HepG2 (cell line): ENCODE measurements at regions not wholly inside any gene's neighbourhood (a gene's known extent, or its start where the extent isn't known, plus 50 kb on each side); places are given as distances from the start of the nearest gene placed in this dataset.
A peak's percentile ranks its signal among the peaks of the same experiment; 100 is the strongest.

Experiments used
- ATAC-seq: fragments of 200-7000 bp; cut with Tn5 transposase; 3 replicates; pipeline ENCODE4 v1.9.1; 2020; ENCODE audit warnings: mild to moderate bottlenecking, moderate library complexity
- BruUV-seq: library from RNA; stranded (reverse); fragments of 400-500 nt; replicated peaks from 2 replicates; lab custom pipeline; 2021; lab: Mats Ljungman, UMichigan
- CTCF ChIA-PET: fragments of 300-600 bp; formaldehyde crosslinking; extraction: SDS; loops from one replicate; lab custom pipeline; 2021; ENCODE audit warnings: low total read pairs, inconsistent platforms, low intra/inter-chr PET ratio; lab: Yijun Ruan, JAX
- POLR2A ChIA-PET: fragments of 350-600 bp; sonication (Branson Sonifier 250); formaldehyde crosslinking; loops from one replicate; lab custom pipeline; 2020; ENCODE audit warnings: antibody characterized with exemption, inconsistent platforms; lab: Yijun Ruan, JAX
- DNase-seq: peaks from one replicate; pipeline ENCODE4 v3.0.0-alpha.2; 2015; ENCODE audit warnings: low spot score
- FAIRE-seq: peaks from 3 replicates; lab custom pipeline; 2011; peaks lifted over from hg19 to GRCh38; lab: Jason Lieb, UNC
- H2AFZ ChIP-seq: one replicate; pipeline ENCODE4 v1.6.1; 2011; ENCODE audit warnings: low read length, inconsistent platforms
- H3K27ac ChIP-seq: fragments of 300-600 bp; 3 replicates; pipeline ENCODE4 v1.8.0; 2011; ENCODE audit warnings: mixed run types, mild to moderate bottlenecking, mixed read lengths, low read length, inconsistent platforms; ENCODE audit not compliant: insufficient read depth; ENCODE audit errors: extremely low read length
- H3K27me3 ChIP-seq, 2 experiments: fragments of 200-600 bp in 1 of 2; 2 replicates in 1 of 2; 3 replicates in 1 of 2; pipeline versions ENCODE4 v1.6.0 to v1.8.0; 2011; ENCODE audit warnings: low read length in 2 of 2, mild to moderate bottlenecking in 2 of 2, moderate library complexity in 2 of 2, inconsistent platforms in 1 of 2; ENCODE audit not compliant: insufficient read depth in 2 of 2, control insufficient read depth in 1 of 2
- H3K36me3 ChIP-seq, 2 experiments: fragments of 200-600 bp in 1 of 2; replicated peaks in 1 of 2; 2 replicates in 1 of 2; 3 replicates in 1 of 2; pipeline versions ENCODE4 v1.5.1 to v1.8.0; 2011; ENCODE audit warnings: low read length in 2 of 2, inconsistent platforms in 1 of 2; ENCODE audit not compliant: insufficient read depth in 2 of 2, control insufficient read depth in 1 of 2
- H3K4me1 ChIP-seq: 2 replicates; pipeline ENCODE4 v1.5.1; 2012; ENCODE audit warnings: low read length, inconsistent platforms; ENCODE audit not compliant: insufficient read depth
- H3K4me2 ChIP-seq: 2 replicates; pipeline ENCODE4 v1.6.0; 2011; ENCODE audit warnings: low read depth, low read length, inconsistent platforms
- H3K4me3 ChIP-seq, 3 experiments: fragments of 200-600 bp in 1 of 3; sonication (generic), shearing (Covaris generic) in 1 of 3; replicated peaks in 1 of 3; 2 replicates each; pipeline ENCODE4 v1.5.1; 2011 to 2016; ENCODE audit warnings: low read length in 3 of 3, inconsistent platforms in 2 of 3, low read depth in 2 of 3, mild to moderate bottlenecking in 2 of 3, control low read depth in 1 of 3, mixed read lengths in 1 of 3; ENCODE audit not compliant: insufficient read depth in 1 of 3
- H3K79me2 ChIP-seq: one replicate; pipeline ENCODE4 v1.6.1; 2011; ENCODE audit warnings: low read length, inconsistent platforms; ENCODE audit not compliant: insufficient read depth
- H3K9ac ChIP-seq: 2 replicates; pipeline ENCODE4 v1.6.0; 2011; ENCODE audit warnings: mild to moderate bottlenecking, low read depth, low read length, inconsistent platforms; ENCODE audit not compliant: insufficient read depth
- H3K9me3 ChIP-seq: 2 replicates; pipeline ENCODE4 v1.5.1; 2012; ENCODE audit warnings: mild to moderate bottlenecking, low read length
- H4K20me1 ChIP-seq: 2 replicates; pipeline ENCODE4 v1.6.0; 2011; ENCODE audit warnings: inconsistent platforms, mild to moderate bottlenecking, low read length, moderate library complexity; ENCODE audit not compliant: insufficient read depth
- CREB1 ChIP-seq, 2 experiments: fragments of 450-650 bp in 1 of 2; IDR thresholded peaks; 2 replicates each; pipeline ENCODE4 v1.6.1; 2016 to 2017; ENCODE audit warnings: control low read depth in 1 of 2, mild to moderate bottlenecking in 1 of 2, missing compliant biosample characterization in 1 of 2, missing genetic modification characterization in 1 of 2
- FOXK1 ChIP-seq: sonication (generic); formaldehyde crosslinking; IDR thresholded peaks from 2 replicates; pipeline ENCODE4 v1.4.0; 2020; ENCODE audit warnings: low read depth, missing genetic modification reagents, borderline replicate concordance
- HMGA1 ChIP-seq: sonication (generic); formaldehyde crosslinking; conservative IDR thresholded peaks from 2 replicates; pipeline ENCODE4 v1.4.0; 2020; ENCODE audit warnings: missing genetic modification reagents
- PCBP2 ChIP-seq: fragments of 200-400 bp; formaldehyde crosslinking; optimal IDR thresholded peaks from 2 replicates; pipeline ENCODE3; 2018; ENCODE audit warnings: low read length, low read depth; ENCODE audit not compliant: poor library complexity, severe bottlenecking
- PLRG1 ChIP-seq: fragments of 450-650 bp; conservative IDR thresholded peaks from 2 replicates; pipeline ENCODE4 v1.6.1; 2016
- RCOR2 ChIP-seq: IDR thresholded peaks from 2 replicates; pipeline ENCODE4 v1.6.1; 2016; ENCODE audit warnings: missing biosample characterization, missing genetic modification reagents
- RFX1 ChIP-seq: fragments of 450-650 bp; IDR thresholded peaks from 2 replicates; pipeline ENCODE4 v1.6.1; 2017
- SMAD1 ChIP-seq: sonication (generic); formaldehyde crosslinking; IDR thresholded peaks from 2 replicates; pipeline ENCODE4 v1.4.0; 2020; ENCODE audit warnings: missing genetic modification reagents, low read depth, mild to moderate bottlenecking, borderline replicate concordance
- TCF7L2 ChIP-seq: IDR thresholded peaks from 2 replicates; pipeline ENCODE4 v1.6.1; 2011; ENCODE audit warnings: mild to moderate bottlenecking, low read depth, low read length, moderate library complexity
- TFDP2 ChIP-seq: sonication (generic); formaldehyde crosslinking; IDR thresholded peaks from 2 replicates; pipeline ENCODE4 v1.4.0; 2020; ENCODE audit warnings: missing genetic modification reagents
- ZBTB43 ChIP-seq: sonication (generic); formaldehyde crosslinking; conservative IDR thresholded peaks from 2 replicates; pipeline ENCODE4 v1.4.0; 2020; ENCODE audit warnings: missing genetic modification reagents
- ZC3H13 ChIP-seq: sonication (generic); formaldehyde crosslinking; IDR thresholded peaks from 2 replicates; pipeline ENCODE4 v1.8.1; 2023; ENCODE audit warnings: mild to moderate bottlenecking, missing genetic modification reagents, moderate library complexity
- ZNF124 ChIP-seq: sonication (generic); formaldehyde crosslinking; IDR thresholded peaks from 2 replicates; pipeline ENCODE4 v1.4.0; 2020; ENCODE audit warnings: missing genetic modification reagents
- ZNF460 ChIP-seq: sonication (generic); formaldehyde crosslinking; IDR thresholded peaks from 2 replicates; pipeline ENCODE4 v1.5.1; 2020; ENCODE audit warnings: missing genetic modification reagents, mild to moderate bottlenecking, borderline replicate concordance
- ZNF878 ChIP-seq: sonication (generic); formaldehyde crosslinking; IDR thresholded peaks from 2 replicates; pipeline ENCODE4 v1.8.1; 2023; ENCODE audit warnings: mild to moderate bottlenecking, missing genetic modification reagents, moderate library complexity
- WGBS: methylation state at CpG from one replicate; pipeline ENCODE4 v1.1.6; 2017; ENCODE audit warnings: low lambda C conversion rate; 5-methylcytosine and 5-hydroxymethylcytosine counted together
- in situ Hi-C: cut with HindIII; loops from 2 replicates; pipeline ENCODE4 v1.10.0; 2017; ENCODE audit warnings: low pct_unique_long_range_greater_than_20kb; ENCODE audit not compliant: extremely low pct_ligation_motif_present
- intact Hi-C: fragments of 100-400 bp; cut with micrococcal nuclease; formaldehyde crosslinking; loops from one replicate; pipeline ENCODE4 v1.10.0; 2022; ENCODE audit not compliant: unreplicated experiment

- no TSS peak for BruUV-seq
- H3K27me3 ChIP-seq, result no peaks in the 10 kb centered on the region
- FAIRE-seq (no peak), ATAC-seq (no peak), DNase-seq (no peak)
- H3K4me2 ChIP-seq, result no peak overlapping the region
- in situ Hi-C loops, result no loop called here
- no peaks in the 10 kb centered on the region for H3K4me1 ChIP-seq
- no peak overlapping the region for H2AFZ ChIP-seq
- H3K9me3 ChIP-seq, result peaks cover 20% of the 10 kb centered on the region
- POLR2A ChIA-PET, result no interaction called here
- H3K79me2 ChIP-seq, result no peaks in the 10 kb centered on the region
- CTCF ChIA-PET, result no interaction called here
- no peaks in the 10 kb centered on the region for H4K20me1 ChIP-seq
- no peak for TF ChIP-seq PCBP2
- peak; percentile 99 for TF ChIP-seq ZNF124 (CRISPR knock-in tag)
- intact Hi-C loops, result no loop called here
- no peak overlapping the region for H3K9ac ChIP-seq
- no peak overlapping the region for H3K4me3 ChIP-seq
- H3K27ac ChIP-seq, result no peak overlapping the region
- no peaks in the 10 kb centered on the region for H3K36me3 ChIP-seq
These were observed 172.3 kb downstream of the LYPLAL1 start for GRCh38 chr1:219345953-219346352.

GRCh38 chr1:219342836-219343235 lies 169.2 kb downstream of the LYPLAL1 start:
- DNase-seq (no peak), ATAC-seq (no peak), FAIRE-seq (no peak)
- no peak overlapping the region for H3K4me3 ChIP-seq
- TF ChIP-seq FOXK1 (CRISPR knock-in tag), result no peak
- TF ChIP-seq HMGA1 (CRISPR knock-in tag), result no peak
- TF ChIP-seq CREB1 (IDR thresholded peaks at IDR 0.05), result no peak
- TF ChIP-seq CREB1 (CRISPR knock-in tag; IDR thresholded peaks at IDR 0.05), result no peak
- no peak for TF ChIP-seq SMAD1 (CRISPR knock-in tag)
- no peak for TF ChIP-seq TCF7L2
- no peak for TF ChIP-seq TFDP2 (CRISPR knock-in tag)
- TF ChIP-seq ZBTB43 (CRISPR knock-in tag), result no peak
- TF ChIP-seq RCOR2, result no peak
- no peak for TF ChIP-seq ZC3H13
- no peak for TF ChIP-seq PLRG1
- TF ChIP-seq ZNF460, result no peak
- no peak for TF ChIP-seq ZNF878 (CRISPR knock-in tag)
- TF ChIP-seq RFX1, result no peak
- no peaks in the 10 kb centered on the region for H3K4me1 ChIP-seq
- H3K79me2 ChIP-seq, result no peaks in the 10 kb centered on the region
- no peak overlapping the region for H3K4me2 ChIP-seq
- intact Hi-C loops, result no loop called here
- no peaks in the 10 kb centered on the region for H3K27me3 ChIP-seq
- no peak overlapping the region for H3K9ac ChIP-seq
- CTCF ChIA-PET, result no interaction called here
- POLR2A ChIA-PET, result no interaction called here
- in situ Hi-C loops, result no loop called here
- no peak overlapping the region for H3K27ac ChIP-seq
- peaks cover 20% of the 10 kb centered on the region for H3K9me3 ChIP-seq
- H2AFZ ChIP-seq, result no peak overlapping the region
- WGBS, result 72% methylated on average over 4 of the region's 4 CpGs
- H3K36me3 ChIP-seq, result no peaks in the 10 kb centered on the region
- H4K20me1 ChIP-seq, result no peaks in the 10 kb centered on the region
- no TSS peak for BruUV-seq
